Thymus (tissue), 11 donors: ENCODE measurements at regions not wholly inside any gene's neighbourhood (a gene's known extent, or its start where the extent isn't known, plus 50 kb on each side); places are given as distances from the start of the nearest gene placed in this dataset.
"Not testable (repeated sequence)": the region's sequence is repeated elsewhere in the genome, so short reads cannot be mapped to it uniquely, and the experiment has no call there.

ENCODE experiments used
- DNase-seq, 9 donors: peaks; one replicate each; pipeline ENCODE4 v3.0.0-alpha.2; 2013; ENCODE audit warnings: low spot score in 9 of 9, low read depth in 6 of 9, missing footprints in 1 of 9
- H3K27ac ChIP-seq, 2 donors: one replicate each; pipeline ENCODE4 v1.5.1; 2013; ENCODE audit warnings: control low read depth in 1 of 2, low read depth in 1 of 2, low read length in 1 of 2, mild to moderate bottlenecking in 1 of 2, moderate library complexity in 1 of 2
- H3K27me3 ChIP-seq, 2 donors: one replicate each; pipeline ENCODE4 v1.5.1; 2013; ENCODE audit warnings: low read length in 1 of 2; ENCODE audit not compliant: control insufficient read depth in 2 of 2, insufficient read depth in 1 of 2
- H3K36me3 ChIP-seq, 2 donors: one replicate each; pipeline ENCODE4 v1.5.1; 2013; ENCODE audit warnings: low read length in 1 of 2, mild to moderate bottlenecking in 1 of 2, moderate library complexity in 1 of 2; ENCODE audit not compliant: control insufficient read depth in 2 of 2, insufficient read depth in 2 of 2
- H3K4me1 ChIP-seq, 2 donors: one replicate each; pipeline ENCODE4 v1.5.1; 2013; ENCODE audit warnings: low read length in 2 of 2; ENCODE audit not compliant: control insufficient read depth in 2 of 2, insufficient read depth in 2 of 2
- H3K4me3 ChIP-seq, 2 donors: one replicate each; pipeline ENCODE4 v1.5.1; 2013; ENCODE audit warnings: low read length in 2 of 2, control low read depth in 1 of 2, mild to moderate bottlenecking in 1 of 2
- H3K9me3 ChIP-seq, 2 donors: one replicate each; pipeline ENCODE4 v1.5.1; 2013; ENCODE audit warnings: low read length in 1 of 2, mild to moderate bottlenecking in 1 of 2; ENCODE audit not compliant: control insufficient read depth in 2 of 2, insufficient read depth in 1 of 2
- WGBS: extraction: QIAGEN DNeasy Blood & Tissue Kit; methylation state at CpG from one replicate; pipeline ENCODE4 v1.1.7; 2013; 5-methylcytosine and 5-hydroxymethylcytosine counted together
- donor health status: healthy.

GRCh38 chr22:35175392-35175791 is 81.9 kb upstream of the HMGXB4 start:
- no peak for DNase-seq

GRCh38 chr22:35177811-35178210 is 79.5 kb upstream of the HMGXB4 start:
- Histone ChIP-seq H3K27me3 (no peaks in the 10 kb centered on the region), H3K27ac (no peak overlapping the region), H3K4me1 (no peaks in the 10 kb centered on the region), H3K36me3 (no peaks in the 10 kb centered on the region), H3K4me3 (no peak overlapping the region), H3K9me3 (no peaks in the 10 kb centered on the region)
- DNase-seq: no peak
- WGBS: 92% methylated on average over 2 of the region's 2 CpGs

More at GRCh38 chr22:35175392-35175791, 81.9 kb upstream of the HMGXB4 start:
- Histone ChIP-seq H3K27ac (no peak overlapping the region), H3K9me3 (no peaks in the 10 kb centered on the region), H3K4me3 (no peak overlapping the region), H3K4me1 (no peaks in the 10 kb centered on the region), H3K27me3 (no peaks in the 10 kb centered on the region), H3K36me3 (no peaks in the 10 kb centered on the region)
- 84% methylated on average over 2 of the region's 2 CpGs for WGBS

- H3K27me3 ChIP-seq: peaks cover 0 to 2% of the 10 kb centered on the region in 2 donors
- 97% methylated on average over 10 of the region's 10 CpGs for WGBS
- no peaks in the 10 kb centered on the region for H3K9me3 ChIP-seq
- no peaks in the 10 kb centered on the region for H3K36me3 ChIP-seq
- no peak for DNase-seq
- no peak overlapping the region for H3K4me3 ChIP-seq
- no peaks in the 10 kb centered on the region for H3K4me1 ChIP-seq
- H3K27ac ChIP-seq: no peak overlapping the region
Measured at GRCh38 chr22:35178446-35178845, 78.8 kb upstream of the HMGXB4 start.

GRCh38 chr22:35183917-35184316 is 73.4 kb upstream of the HMGXB4 start:
- DNase-seq: no peak
- no peak overlapping the region for H3K4me3 ChIP-seq
- H3K4me1 ChIP-seq: no peaks in the 10 kb centered on the region
- no peaks in the 10 kb centered on the region for H3K36me3 ChIP-seq
- no peak overlapping the region for H3K27ac ChIP-seq
- 69% methylated on average over 2 of the region's 2 CpGs for WGBS
- H3K9me3 ChIP-seq: no peaks in the 10 kb centered on the region
- peaks cover 0 to 2% of the 10 kb centered on the region in 2 donors for H3K27me3 ChIP-seq

GRCh38 chr22:35186492-35186891 is 70.8 kb upstream of the HMGXB4 start:
- no peak for DNase-seq
- Histone ChIP-seq H3K4me3 (no peak overlapping the region), H3K9me3 (no peaks in the 10 kb centered on the region), H3K27ac (no peak overlapping the region), H3K27me3 (peaks cover 0 to 2% of the 10 kb centered on the region in 2 donors), H3K36me3 (no peaks in the 10 kb centered on the region), H3K4me1 (no peaks in the 10 kb centered on the region)
- 89% methylated on average over 1 of the region's 1 CpG for WGBS

GRCh38 chr22:35188930-35189329 is 68.4 kb upstream of the HMGXB4 start:
- H3K9me3 ChIP-seq, H3K36me3 ChIP-seq, H3K27ac ChIP-seq, DNase-seq, H3K4me3 ChIP-seq, H3K27me3 ChIP-seq, H3K4me1 ChIP-seq: not testable (repeated sequence)
- 96% methylated on average over 1 of the region's 1 CpG for WGBS

GRCh38 chr22:35189559-35189958 is 67.7 kb upstream of the HMGXB4 start:
- Histone ChIP-seq H3K27me3 (no peaks in the 10 kb centered on the region), H3K9me3 (no peaks in the 10 kb centered on the region), H3K36me3 (no peaks in the 10 kb centered on the region), H3K27ac (no peak overlapping the region), H3K4me1 (no peaks in the 10 kb centered on the region), H3K4me3 (no peak overlapping the region)
- no peak for DNase-seq

GRCh38 chr22:35191412-35191811 is 65.9 kb upstream of the HMGXB4 start:
- no peak for DNase-seq
- Histone ChIP-seq H3K4me1 (no peaks in the 10 kb centered on the region), H3K27ac (no peak overlapping the region), H3K4me3 (no peak overlapping the region), H3K36me3 (no peaks in the 10 kb centered on the region), H3K9me3 (no peaks in the 10 kb centered on the region), H3K27me3 (no peaks in the 10 kb centered on the region)
- WGBS: 71% methylated on average over 2 of the region's 2 CpGs

GRCh38 chr22:35192129-35192918 is 65.0 kb upstream of the HMGXB4 start:
- Histone ChIP-seq H3K27ac (no peak overlapping the region), H3K36me3 (no peaks in the 10 kb centered on the region), H3K27me3 (peaks cover 0 to 3% of the 10 kb centered on the region in 2 donors), H3K9me3 (no peaks in the 10 kb centered on the region), H3K4me1 (no peaks in the 10 kb centered on the region), H3K4me3 (no peak overlapping the region)
- DNase-seq: no peak
- WGBS: 89% methylated on average over 8 of the region's 8 CpGs
